NCI-H226 (cell line): ENCODE measurements at regions not wholly inside any gene's neighbourhood (a gene's known extent, or its start where the extent isn't known, plus 50 kb on each side); places are given as distances from the start of the nearest gene placed in this dataset.

Experiments
- DNase-seq: peaks from one replicate; pipeline ENCODE4 v3.0.0-alpha.2; 2015

GRCh38 chr3:170751899-170752293 is 118.1 kb downstream of the RPL22L1 start:
- DNase-seq = no peak

- DNase-seq = peak; percentile 83
Observed at GRCh38 chr3:170751083-170751898, 118.7 kb downstream of the RPL22L1 start.

- no peak for DNase-seq
Observed at GRCh38 chr3:170750478-170750830, 119.5 kb downstream of the RPL22L1 start.

DNA sequence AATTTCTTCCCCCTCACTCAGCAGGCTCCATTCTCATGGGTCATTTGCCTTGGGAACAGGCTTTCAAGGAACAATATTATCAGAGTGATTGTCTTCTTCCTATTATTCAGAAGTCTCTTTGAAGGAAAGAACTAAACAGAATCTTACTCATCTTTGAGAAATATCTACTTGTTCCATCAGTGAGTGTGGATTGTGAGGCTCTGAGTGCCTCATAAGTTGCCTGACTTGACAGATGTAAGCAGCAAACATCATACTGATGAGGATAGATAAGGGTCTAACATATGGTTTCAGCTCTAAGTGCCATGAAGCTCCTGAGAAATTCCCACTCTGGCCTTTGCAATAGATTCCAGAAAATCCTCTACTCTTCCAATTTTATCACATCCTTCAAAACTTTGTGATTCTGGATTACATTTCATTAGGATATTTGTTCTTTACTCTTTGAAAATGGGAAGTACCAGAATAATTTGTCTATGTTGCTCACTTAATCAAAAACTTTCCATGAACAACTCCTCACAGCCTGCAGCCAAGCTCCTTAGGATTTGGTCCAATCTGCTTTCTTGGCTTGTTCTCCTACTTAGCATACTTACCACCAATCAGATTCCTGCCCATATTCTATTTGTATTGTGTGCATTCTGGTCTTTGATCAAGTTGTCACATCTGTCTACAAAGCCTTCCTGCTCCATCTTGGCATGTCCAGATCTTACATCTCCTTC is 120.1 kb downstream of the RPL22L1 start:
- DNase-seq = no peak

GRCh38 chr3:170749185-170749584 is 120.8 kb downstream of the RPL22L1 start:
- no peak for DNase-seq

DNA sequence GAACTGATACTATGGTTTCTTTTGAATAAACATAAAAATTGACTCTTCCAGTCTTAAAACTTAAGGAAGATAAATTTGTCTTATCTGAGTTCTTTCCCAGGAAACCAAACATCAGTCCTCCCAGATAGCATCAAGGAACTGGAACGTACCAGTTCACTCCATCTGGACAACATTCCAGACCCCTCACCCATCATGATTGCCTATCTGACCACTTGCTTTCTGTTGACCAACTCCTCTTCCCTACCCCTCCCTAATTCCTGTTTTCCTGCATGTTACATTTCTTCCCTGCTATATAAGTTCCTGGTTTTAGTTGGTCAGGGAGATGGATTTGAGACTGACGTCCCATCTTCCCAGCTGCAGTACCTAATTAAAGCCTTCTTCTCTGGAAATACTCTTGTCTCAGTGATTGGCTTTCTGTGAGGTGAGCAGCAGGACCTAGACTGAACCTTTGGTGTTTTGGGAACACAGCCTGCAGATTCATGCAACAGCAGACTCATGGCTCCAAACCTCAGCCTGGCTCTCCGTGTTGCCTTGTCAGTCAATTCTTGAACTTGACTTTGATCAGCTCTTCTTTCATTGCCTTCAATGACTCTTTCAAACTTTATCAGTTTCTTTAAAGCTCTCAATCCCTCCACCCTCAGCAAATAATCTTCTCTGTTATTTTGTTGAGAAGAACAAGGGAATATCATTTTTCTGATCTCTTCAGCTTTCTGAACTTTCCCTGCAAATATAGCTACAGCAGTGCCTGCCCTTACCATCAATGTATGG is 123.6 kb downstream of the RPL22L1 start:
- peak; percentile 76 for DNase-seq

DNA sequence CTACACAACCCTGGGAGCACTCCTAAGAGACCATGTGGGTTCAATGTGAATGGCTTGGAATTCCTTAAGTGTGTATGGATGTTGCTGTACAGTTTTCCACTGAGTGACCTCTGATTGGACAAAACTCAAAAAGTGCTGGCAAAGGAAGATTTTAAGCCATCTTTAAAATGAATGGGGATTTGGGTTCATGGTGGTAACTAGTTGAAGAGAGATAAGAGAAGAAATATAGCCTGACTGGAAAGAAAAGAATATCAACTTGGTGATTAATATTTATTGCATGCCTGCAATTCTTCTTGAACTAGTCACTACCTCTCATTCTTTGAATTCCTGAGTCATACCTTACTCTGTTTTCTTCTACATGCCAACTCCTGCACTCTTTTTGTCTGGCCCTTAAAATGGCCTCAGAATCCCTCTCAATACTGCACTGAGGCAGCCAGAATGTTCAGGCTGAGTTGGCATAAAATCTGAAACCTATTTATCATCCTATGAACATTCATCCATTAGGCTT is 124.7 kb downstream of the RPL22L1 start:
- DNase-seq = peak; percentile 88

DNA sequence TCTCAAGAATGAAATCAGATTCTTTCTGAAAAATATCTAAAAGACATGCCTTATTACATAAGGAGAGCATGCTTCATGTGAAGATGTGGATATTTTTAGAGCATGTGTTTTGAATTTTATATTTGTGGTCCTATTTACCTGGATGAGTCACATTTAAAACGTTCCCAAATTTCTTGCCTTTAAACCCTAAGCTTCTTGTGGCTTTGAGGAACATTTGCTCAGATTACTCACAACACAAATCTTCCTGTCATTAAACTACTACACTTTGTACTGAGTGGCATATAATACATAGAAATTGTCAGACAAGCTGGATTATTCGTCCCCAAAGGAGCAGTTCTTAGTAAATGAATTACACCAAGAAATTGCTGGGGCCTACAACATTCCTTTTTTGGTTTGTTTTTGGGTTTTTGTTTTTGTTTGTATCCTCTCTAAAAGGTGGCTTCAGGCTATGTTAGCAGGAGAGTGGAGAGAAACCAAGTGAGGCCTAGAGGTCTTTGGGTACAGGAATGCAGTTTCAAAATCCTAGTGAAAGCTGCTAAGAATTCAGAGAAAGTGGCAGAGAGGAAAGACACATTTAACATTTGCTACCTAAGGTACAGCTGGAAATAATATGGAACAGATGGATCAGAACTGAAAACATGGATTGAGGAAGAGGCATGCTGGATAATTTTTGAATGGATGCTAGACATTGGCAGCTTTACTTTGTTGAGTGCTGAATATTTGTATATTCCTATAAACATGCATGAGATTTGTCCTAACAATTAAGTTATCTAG is 128.1 kb downstream of the RPL22L1 start:
- DNase-seq = no peak

- peak; percentile 79 for DNase-seq
Observed at GRCh38 chr3:170740726-170741591, 129.0 kb downstream of the RPL22L1 start.

- no peak for DNase-seq
Observed at GRCh38 chr3:170740285-170740684, 129.7 kb downstream of the RPL22L1 start.

- DNase-seq = no peak
Observed at GRCh38 chr3:170739410-170739809, 130.6 kb downstream of the RPL22L1 start.

DNA sequence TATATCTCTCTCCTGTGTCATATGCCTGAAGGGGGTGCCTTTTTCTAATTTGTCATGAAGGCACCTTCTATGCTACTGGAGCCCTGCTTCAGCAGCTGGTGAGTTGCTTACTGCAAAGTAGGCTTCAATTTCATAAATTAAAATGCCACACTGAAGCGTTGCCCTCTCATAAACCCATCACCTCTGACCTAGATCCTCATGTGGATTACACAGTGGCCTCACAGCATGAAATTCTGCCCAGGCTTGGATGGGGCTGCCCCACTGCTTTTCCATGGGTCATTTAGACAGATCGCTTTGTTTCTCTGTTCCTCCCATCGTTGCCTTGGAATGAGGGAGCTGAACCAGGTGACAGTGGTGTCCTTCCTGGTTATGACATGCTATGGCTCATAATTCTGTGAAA is 131.2 kb downstream of the RPL22L1 start:
- no peak for DNase-seq

- no peak for DNase-seq
Observed at GRCh38 chr3:170737498-170738162, 132.4 kb downstream of the RPL22L1 start.

GRCh38 chr3:170735821-170736220 is 134.2 kb downstream of the RPL22L1 start:
- no peak for DNase-seq

DNA sequence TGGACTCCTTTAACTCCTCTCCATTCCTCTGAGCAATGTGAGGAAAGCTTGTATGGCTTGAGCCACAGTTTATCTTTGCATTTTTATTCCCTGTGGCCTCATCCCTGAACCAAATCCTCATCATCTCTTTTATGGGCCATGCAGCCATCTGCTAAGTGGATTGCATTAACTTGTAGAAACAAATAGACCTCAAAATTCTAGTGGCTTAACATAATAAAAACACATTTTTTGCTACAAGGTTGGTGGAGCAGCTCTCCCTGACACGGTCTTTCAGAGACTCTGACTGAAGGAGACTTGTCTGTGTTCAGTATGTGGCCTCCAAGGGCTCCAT is 135.3 kb downstream of the RPL22L1 start:
- DNase-seq = no peak

- DNase-seq = no peak
Observed at GRCh38 chr3:170734043-170734734, 135.8 kb downstream of the RPL22L1 start.

DNA sequence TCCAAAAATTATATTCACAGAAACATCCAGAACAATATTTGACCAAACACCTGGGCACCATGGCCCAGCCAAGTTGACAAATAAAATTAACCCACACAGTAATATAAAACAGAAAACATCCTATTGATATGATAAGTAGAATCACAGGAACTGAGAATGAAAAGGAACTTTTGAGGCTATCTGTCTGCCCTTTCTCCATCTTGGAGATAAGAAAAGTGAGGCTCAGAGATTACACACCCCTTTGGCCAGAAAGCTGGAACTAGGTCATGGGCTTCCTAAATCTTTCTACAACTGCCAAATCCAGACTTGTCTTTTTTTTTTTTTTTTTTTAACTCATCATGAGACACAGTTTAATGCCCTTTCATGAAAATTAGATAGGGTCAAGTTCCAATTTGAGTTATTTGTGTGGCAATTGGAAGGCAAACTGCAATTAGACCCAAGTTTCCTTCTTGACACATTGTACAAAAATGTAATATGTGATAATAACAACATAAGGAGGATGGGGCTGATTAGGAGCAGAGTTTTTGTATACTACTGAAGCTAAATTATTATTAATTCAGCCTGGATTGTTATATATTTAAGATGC is 137.2 kb downstream of the RPL22L1 start:
- no peak for DNase-seq

GRCh38 chr3:170731281-170731680 is 138.7 kb downstream of the RPL22L1 start:
- no peak for DNase-seq

GRCh38 chr3:170730071-170730812 is 139.8 kb downstream of the RPL22L1 start:
- DNase-seq = no peak
